ENCODE measurements at regions not wholly inside any gene's neighbourhood (a gene's known extent, or its start where the extent isn't known, plus 50 kb on each side); places are given as distances from the start of the nearest gene placed in this dataset.

DNA sequence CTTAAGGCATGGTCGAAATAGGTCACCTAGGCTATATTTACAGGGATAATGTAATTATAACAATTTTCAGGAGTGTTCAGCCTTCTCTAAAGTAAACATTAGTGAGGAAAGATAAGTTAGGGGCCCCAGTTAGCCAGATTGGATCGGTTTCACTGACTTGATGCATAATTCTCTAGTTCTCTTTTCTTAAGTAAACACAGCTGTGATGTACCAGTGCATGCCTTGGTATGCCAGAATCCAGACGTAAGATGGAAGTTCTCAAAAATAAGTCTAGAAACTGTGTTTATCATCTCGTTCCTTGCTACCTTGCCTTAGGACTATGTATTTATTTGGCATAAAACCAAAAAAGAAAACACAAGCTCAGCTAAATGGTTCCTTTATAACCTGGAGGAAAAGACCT is 442.2 kb upstream of the CLINT1 start:
- no peak for DNase-seq (ENCODE audit: low read depth)

DNA sequence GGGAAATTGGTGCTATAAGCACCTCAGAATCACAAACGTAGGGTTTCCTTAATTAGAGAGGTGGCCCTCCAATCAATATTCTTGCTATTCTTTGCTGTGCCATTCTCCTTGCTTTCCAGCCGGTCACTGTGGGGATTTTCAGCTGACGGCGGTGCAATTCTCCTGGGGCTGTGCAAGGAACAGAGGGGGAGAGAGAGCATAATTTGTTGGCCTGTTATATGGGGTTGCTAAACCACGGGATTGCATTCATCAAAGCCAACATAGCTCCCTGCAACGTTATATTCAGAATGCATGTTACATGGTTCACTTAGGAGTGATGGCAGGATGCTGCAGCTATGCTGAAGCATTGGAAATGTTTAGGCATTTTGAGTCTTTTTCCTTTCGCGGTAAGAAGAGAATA is 441.3 kb upstream of the CLINT1 start:
- DNase-seq (ENCODE audit: low read depth) = no peak

DNA sequence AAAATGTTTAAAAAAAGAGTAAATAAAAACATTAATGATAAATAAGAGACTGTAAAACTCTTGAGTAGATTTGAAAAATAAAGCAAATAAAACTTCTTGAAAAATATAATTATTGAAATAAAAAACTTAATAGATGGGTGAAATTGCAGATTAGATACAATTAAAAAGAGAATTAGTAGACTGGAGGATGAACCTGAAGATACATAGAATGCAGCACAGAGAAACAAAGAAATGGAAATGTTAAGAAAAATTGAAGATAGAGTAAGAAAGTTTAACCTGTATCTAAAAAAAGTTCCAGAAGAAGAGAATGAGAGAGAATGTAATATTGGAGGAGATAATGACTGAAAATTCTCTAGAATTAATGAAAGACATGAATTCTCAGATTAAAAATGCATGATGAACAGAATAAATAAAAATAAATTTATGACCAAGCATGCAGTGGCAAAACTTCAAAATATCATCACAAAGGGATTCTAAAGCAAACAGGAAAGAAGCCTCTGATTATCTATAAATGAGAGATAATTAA is 438.1 kb upstream of the CLINT1 start:
- DNase-seq (ENCODE audit: low read depth) = no peak

DNA sequence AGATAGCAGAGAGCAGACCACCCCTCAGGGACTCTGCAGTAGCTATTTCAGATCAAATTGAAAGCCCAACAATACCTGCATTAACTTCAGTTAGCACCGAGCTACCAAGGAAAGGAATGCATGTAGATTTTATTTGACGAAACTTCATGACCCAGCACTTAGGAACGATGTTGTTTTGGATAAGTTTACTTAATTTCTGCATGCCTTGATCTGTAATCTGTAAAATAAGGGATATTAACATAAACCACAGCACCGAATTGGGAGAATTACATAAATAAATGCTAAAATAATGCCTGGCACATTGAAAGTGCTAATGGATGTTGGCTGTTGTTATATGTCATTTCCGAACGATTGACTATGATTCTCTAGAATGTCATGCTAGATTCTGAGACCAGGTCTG is 435.8 kb upstream of the CLINT1 start:
- DNase-seq (ENCODE audit: low read depth) = no peak

DNA sequence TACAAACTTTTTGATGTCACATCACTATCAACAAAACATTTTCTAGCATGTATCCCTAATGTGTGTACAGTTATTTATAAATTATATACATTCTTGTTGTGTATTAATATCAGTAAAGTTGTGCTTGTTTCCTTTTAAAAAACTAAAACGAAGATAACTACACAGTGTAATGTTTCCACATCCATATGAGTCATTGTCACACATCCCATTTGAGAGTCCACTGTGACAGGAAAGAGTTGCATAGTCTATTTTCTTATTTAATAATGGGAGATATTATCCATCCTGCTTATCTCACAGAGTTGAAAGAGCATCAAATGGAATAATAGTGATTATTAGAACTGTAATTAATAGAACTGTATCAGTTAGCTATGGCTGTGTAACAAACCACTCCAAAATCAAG is 434.0 kb upstream of the CLINT1 start:
- DNase-seq (ENCODE audit: low read depth) = no peak

DNA sequence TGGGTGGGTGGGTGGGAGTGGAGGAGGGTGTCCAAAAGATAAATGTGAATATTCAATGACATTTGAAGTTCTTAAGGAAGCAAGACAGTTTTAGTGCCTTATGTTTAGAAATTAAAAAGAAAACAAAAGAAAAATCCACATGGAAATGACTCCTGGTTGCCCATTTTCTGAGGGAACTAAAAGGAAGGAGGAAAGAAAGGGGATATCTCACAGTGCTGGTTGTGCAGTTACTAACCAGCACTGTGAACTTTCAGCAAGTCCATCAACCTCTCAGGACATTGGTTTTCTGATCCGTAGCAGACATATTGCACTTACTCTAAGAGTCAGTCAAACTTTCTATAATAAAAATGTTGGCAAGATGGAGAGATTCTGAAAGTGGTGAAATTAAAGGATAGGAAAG is 431.0 kb upstream of the CLINT1 start:
- DNase-seq (ENCODE audit: low read depth) = no peak

DNA sequence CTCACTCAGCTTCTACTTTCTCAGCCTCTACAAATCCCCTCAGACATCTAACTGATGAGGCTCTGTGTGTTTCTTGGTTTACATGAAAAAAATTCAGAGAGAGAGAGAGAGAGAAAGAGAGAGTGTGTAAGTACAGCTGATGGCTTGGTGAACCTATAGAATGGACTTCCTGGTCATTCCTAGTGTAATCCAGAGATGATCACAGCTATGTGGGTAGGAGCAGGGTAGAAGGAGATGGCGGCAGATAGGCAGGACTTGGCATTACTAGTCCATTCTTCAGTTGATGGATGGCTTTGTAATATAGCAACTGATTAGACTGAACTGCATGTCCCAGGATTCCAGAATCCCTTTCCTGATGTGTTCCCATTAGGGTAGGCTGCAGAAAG is 429.3 kb upstream of the CLINT1 start:
- no peak for DNase-seq (ENCODE audit: low read depth)

DNA sequence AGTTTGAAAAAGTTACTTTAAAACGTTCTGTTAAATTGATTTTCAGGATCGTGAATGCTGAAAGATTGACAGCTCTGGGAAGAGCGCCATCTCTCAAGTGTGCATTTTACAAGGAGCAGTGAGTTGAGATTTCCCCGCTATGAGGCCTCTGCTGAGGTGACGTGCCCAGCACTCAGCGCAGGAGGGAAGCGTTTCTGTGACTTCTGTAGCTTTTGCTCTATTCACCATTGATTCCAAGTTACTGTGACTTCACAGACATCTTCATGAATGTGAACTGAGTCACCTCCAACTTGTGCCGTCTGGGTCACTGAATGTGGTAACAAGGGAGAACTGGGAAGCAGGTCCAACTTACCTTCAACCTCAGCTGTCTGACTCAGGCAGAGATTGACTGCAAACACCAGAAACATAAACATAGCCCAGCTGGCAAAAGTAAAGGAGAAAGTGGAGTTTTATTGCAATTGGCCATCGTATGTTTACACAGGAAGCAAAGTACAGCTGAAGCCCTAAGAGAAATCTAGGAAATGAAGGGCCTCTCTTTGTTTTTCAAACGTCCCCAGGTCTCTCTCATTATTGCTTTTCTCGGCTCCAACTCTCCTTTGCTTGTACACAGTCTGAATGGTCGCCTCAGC is 428.8 kb upstream of the CLINT1 start:
- DNase-seq (ENCODE audit: low read depth) = no peak

DNA sequence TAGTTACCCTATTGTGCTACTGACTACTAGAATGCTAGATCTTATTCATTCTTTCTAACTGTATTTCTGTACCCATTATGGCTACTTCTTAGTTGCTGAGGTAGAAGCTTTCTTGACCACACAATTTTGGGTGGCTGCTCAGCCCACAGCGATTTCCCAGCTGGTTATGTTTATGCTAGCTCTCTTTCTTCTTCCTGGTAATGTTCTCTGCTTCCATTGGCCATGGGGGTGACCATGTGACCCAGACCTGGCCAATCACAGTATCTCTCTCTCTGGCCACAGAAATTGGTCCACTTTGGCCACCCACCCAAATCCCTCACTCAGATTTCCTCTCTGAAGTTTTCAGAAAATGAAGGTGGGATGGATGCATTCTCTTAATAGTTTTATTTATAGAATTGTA is 427.9 kb upstream of the CLINT1 start:
- DNase-seq (ENCODE audit: low read depth) = no peak

DNA sequence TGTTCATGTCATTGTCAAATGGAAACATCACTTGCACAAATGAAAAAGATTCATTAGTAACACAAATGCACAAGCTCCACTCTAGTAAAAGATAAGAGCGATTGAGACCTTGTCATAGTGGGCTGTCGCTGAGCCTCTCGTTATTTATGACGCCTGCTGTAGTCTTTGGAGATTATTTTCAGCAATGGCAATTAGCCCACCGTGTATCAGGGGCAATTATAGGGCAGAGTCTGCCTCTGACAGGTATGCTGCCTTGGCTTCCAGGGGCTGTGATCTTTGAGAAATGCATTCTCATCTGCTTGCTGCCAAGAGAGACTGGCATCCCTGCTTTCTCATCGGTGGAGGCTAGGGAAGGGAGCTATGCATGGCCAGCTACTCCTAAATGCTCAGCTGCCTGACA is 426.8 kb upstream of the CLINT1 start:
- no peak for DNase-seq (ENCODE audit: low read depth)

DNA sequence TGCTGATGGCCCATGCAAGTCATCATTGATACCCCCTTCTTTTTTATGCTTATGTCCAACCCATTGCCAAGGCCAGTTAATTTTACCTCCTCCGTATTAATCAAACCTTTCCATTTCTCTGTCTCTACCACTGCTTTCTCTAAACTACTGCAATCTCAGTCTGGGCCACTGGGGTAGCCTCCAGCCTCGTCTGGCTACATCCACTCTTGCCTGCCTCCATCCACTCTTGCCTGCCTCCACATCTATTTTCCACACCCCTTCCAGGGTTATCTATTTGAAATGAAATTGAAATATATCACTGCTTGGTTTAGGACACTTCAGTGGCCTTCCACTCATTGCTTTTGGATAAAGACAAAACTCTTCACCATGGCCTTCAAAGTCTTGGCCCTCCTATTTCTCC is 425.3 kb upstream of the CLINT1 start:
- DNase-seq (ENCODE audit: low read depth) = no peak

DNA sequence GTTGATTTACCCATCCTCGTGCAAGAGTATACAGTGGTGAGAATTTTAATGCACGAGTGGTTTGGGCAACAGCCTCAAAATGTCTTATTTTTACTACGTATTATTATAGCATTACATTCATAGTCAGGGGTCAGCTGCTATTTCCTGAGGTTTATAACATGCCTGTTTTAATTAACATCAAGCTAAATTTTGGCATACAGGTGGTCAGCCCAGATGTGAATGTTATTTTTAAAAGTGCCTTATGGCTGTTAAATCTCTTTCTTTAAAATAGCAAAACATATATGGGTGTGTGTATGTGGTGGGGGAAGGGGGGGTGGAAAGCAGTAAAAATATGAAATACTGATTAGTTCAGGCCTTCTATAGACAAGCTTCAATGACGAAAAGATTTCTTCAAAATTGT is 424.5 kb upstream of the CLINT1 start:
- DNase-seq (ENCODE audit: low read depth) = no peak

DNA sequence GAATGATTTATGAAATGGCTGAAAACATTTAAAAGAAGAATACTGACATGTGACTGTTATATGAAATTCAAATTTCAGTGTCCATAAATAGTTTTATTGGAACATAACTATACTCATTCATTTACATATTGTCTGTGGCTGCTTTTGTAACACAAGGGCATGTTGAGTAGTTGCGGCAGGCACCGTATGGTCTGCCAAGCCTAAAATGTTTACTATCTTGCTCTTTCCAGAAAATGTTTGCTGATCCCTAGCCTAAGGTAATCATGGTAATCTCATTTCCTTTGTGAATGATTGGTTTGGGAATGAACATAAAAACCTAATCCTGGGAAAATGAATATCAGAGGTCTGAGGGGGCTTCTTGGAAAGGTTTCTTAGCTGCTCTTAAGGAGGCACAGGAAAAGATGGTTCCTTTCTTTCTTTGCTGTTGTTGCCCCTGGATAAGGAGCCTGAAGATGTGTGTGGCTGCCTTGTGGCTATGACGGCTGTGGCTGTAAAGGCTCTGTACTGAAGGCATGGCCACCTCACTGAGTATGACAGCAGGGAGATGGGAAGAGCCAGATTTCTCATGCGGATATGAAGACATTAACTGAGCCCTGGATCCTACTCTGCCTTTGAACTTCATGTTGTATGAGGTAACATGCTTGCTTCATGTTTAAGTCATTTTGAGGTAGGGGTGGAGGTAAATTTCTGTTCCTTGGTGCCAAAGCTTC is 419.4 kb upstream of the CLINT1 start:
- no peak for DNase-seq (ENCODE audit: low read depth)

DNA sequence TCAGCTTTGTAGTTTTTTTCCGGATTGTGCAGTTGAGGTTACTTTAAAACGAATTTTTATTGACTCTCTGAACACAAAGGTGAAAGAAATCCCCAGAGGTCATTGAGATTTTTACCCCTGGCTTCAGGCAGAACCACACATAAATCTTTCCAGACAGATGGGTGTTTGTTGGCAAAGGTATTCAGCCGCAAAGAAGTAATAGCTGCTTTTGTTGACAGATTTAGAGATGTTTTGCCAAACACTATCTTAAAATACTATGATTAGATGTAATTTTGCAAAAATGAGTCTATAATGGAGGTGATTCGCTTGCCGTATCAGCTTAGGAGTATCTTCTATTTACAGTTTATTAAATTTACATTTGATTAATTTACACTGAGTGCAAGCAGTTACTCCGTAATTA is 418.3 kb upstream of the CLINT1 start:
- DNase-seq (ENCODE audit: low read depth) = no peak

DNA sequence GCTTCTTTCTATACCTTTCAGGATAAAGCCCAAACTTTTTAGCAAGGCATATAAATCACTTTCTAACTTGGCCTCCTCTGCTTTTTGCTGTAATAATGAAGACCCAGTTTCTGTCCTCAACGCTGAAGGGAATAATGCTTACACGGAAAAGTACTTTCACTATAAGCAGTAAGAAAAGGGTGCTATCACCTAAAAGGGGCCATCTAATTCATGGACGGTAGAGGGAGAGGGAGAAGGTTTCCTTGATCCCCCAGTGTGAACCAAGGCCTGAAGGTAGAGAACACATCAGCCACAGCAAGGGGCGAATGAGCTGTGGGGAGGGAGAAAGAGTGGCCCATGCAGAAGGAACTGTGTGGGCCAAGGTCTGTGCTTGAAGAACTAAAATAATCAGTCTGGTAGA is 417.7 kb upstream of the CLINT1 start:
- no peak for DNase-seq (ENCODE audit: low read depth)

DNA sequence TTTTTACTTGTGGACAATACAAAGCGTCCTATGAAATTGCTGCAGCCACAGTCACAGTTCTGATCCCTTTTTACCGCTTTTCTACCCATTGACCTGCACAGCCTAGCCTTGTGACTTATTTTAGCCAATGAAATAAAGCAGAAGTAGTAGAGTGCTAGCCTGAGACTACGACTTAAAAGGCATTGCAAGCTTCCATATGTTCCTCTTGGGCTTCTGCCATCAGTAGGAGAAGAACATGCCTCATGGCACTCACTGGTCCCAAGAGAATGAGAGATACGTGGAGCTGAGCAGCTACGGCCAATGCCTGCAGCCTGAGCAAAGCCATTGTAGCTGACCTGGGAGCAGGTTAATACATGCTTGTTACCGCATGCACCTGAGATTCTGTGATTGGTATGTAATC is 416.6 kb upstream of the CLINT1 start:
- DNase-seq (ENCODE audit: low read depth) = no peak

DNA sequence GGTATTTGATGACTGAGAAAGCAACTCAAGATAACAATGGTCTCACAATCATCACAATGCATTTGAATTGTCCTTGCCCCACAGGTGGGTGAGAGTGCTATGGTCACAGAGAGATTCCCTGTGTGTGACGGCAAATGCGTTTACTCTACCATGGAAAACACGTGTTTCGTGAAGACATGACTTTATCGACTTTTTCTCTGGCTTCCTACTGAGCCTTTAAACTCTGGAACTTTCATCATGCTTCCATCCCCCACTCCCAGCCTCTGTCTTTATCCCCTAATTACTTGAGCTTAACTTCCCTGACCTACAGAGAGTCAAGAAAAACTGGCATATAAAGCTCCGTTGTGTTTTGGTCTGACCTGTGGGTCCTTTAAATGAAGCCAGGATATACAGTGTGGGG is 414.1 kb upstream of the CLINT1 start:
- no peak for DNase-seq (ENCODE audit: low read depth)

DNA sequence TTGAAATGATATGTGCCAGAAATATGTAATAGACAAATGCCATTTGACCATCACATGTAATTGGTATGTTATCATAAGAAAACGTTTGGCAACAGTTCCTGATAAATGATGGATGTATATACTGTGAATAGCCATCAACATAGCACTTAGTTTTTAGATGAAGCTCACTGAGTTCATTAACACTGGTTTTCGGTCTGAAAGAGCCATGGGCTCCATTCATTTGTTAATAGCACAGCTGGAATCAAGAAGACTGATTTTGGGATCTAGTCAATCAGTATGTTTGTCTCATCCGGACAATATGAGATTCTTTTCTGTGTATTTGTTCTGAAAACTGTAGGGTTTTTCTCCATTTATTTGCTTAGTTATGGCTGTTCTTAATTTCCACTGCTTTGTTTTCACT is 413.5 kb upstream of the CLINT1 start:
- DNase-seq (ENCODE audit: low read depth) = no peak

DNA sequence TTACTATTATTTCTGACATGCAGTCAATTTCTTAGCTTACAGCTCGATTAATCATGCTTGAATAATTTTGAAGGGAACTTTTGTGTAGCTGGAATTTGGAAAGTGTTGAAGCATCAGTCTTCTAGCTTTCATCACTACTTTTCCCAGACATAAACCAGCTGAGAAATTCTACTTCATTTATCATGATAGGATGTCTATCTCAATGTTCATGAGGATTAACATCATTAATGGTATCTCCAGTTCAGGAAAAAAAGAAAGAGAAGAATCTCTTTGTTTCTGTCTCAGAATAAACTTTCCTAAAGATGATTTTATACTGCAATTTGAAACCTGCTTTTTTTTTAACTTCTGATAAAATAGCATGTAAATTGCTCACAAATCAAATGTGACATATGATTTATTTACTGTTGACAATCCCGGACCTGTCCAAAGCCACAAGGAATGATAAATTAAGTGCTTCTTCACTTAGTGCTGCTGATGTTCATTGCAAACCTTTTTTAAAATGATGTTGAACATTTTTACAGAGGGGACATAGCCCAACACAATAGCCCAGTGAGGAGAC is 412.1 kb upstream of the CLINT1 start:
- DNase-seq (ENCODE audit: low read depth) = no peak

DNA sequence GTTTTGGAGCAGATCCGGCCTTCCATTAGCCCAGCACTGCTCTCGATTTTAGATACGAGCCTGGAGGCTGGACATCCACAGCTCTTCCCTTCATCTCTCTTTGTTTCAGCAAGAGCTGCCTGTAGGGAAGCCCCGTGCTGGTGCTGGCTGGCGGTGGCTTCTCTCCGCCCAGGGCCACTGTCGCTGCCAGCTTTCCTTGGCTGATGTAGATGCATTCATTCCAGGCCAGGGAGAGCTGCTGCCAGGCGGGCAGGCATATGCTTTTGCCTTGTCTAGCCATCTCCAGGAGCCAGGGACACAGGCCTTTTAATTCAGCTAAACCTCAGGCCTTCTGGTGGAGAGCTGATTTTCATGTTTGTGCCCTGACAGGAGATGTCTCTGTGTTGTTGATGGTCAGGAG is 409.3 kb upstream of the CLINT1 start:
- no peak for DNase-seq (ENCODE audit: low read depth)

DNA sequence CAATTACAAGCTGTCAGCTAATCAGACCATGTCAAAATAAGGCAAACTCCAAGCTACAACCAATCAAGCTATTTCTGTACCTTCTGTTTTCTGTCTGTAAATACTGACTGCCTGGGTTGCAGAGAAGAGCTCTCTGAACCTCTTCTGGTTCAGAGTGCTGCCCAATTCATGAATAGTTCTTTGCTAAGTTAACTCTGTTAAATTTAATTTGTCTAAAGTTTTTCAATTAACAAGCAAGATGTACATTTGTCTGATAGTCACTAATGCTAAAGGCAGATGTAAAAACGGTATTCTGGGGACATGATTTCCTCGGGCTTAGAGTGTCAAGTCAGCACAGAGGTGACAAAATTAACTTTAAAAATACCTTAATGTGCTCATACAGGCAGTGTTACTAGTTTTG is 408.3 kb upstream of the CLINT1 start:
- DNase-seq (ENCODE audit: low read depth) = no peak

DNA sequence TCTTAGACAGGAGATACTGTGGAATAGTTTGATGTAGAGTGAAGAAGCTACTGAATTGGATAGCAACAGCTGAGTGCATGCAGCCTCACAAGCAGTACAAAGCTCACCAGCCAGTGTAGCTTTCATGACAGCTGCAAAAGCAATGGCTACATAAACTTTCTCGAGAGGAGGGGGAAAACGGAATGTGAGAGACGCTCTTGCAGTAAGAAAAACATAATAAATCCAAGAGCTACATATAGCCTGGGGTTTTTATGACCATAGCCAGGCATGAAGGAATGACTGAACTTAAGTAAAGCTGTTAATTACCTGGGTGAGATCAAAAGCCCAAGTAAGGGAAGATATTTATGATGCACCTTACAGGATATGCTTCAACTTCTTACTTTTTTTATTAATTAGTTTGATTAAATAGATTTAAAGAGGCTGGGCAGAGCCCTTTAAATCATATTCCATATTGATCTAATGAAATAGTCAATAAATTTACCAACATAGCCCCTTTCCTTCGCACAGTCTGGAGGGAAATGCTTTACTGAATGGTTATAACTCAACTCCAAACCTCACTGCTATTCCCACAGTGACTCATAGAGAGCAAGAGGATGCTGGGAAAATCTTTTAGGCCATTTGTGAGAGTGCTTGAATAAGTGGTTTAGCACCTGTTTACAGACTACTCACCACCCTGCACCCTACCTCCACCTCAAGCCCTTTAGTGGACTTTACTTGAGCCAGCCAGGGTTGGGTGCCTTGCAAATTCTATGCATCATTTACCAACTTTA is 407.2 kb upstream of the CLINT1 start:
- no peak for DNase-seq (ENCODE audit: low read depth)

DNA sequence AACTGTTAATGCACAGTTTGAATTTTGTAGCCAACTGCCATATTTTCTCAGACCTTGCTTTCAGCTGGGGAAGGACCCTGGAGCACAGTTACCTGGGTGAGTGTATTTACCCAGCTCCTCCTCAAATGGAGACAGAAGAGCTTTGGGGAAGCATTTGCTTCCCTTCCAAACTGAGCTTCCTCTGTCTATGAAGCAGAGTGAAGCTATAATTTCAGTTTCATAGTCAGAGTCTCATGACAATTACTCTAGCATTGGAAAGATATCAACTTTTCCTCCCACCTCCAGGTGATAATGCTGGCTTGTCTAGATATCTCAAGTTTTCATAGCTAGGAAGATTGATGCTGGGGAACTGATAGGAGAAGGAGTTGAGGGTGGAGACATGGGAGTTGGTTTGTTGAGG is 406.4 kb upstream of the CLINT1 start:
- no peak for DNase-seq (ENCODE audit: low read depth)
